ENCODE measurements at regions not wholly inside any gene's neighbourhood (a gene's known extent, or its start where the extent isn't known, plus 50 kb on each side); places are given as distances from the start of the nearest gene placed in this dataset.

GRCh38 chr7:8362723-8363369 is 70.6 kb upstream of the NXPH1 start:
- TF ChIP-seq CTCF (IDR thresholded peaks at IDR 0.05) = no peak
- no peak for TF ChIP-seq POLR2A (IDR thresholded peaks at IDR 0.05)
- no peak for TF ChIP-seq POLR2AphosphoS5 (IDR thresholded peaks at IDR 0.05)
- no peak for TF ChIP-seq EP300 (IDR thresholded peaks at IDR 0.05)
